Breast epithelium (tissue), 4 donors: ENCODE measurements at regions not wholly inside any gene's neighbourhood (a gene's known extent, or its start where the extent isn't known, plus 50 kb on each side); places are given as distances from the start of the nearest gene placed in this dataset.

ENCODE experiments used
- DNase-seq, 2 donors: peaks; one replicate each; pipeline ENCODE4 v3.0.0-alpha.2; 2019; ENCODE audit warnings: low spot score in 2 of 2
- H3K27ac ChIP-seq, 2 donors: fragments of 200-600 bp; sonication (generic) in 1 of 2; one replicate each; pipeline ENCODE4 v1.5.1; 2016 to 2019; ENCODE audit warnings: mild to moderate bottlenecking in 1 of 2
- H3K27me3 ChIP-seq, 2 donors: fragments of 200-600 bp; sonication (generic) in 1 of 2; one replicate each; pipeline versions ENCODE4 v1.5.1 to v1.6.0; 2017 to 2019; ENCODE audit warnings: control low read depth in 1 of 2, mild to moderate bottlenecking in 1 of 2
- H3K36me3 ChIP-seq: fragments of 200-600 bp; one replicate; pipeline ENCODE4 v1.5.1; 2019
- H3K4me1 ChIP-seq, 2 donors: fragments of 200-600 bp; sonication (generic); one replicate each; pipeline ENCODE4 v1.5.1; 2016 to 2019; ENCODE audit warnings: control low read depth in 1 of 2
- H3K4me3 ChIP-seq, 3 donors: fragments of 200-600 bp; sonication (generic); 1 replicate in 2 of 3; 2 replicates in 1 of 3; pipeline ENCODE4 v1.5.1; 2016 to 2019; ENCODE audit warnings: mild to moderate bottlenecking in 3 of 3, moderate library complexity in 2 of 3
- H3K9me3 ChIP-seq, 2 donors: fragments of 200-600 bp; sonication (generic) in 1 of 2; one replicate each; pipeline ENCODE4 v1.5.1; 2016 to 2019; ENCODE audit warnings: control low read depth in 1 of 2
- POLR2A ChIP-seq: fragments of 450-650 bp; IDR thresholded peaks from one replicate; pipeline ENCODE4 v1.6.1; 2016; ENCODE audit warnings: antibody characterized with exemption, mild to moderate bottlenecking, moderate library complexity
- POLR2AphosphoS5 ChIP-seq, 3 donors: sonication (generic); formaldehyde crosslinking; IDR thresholded peaks; one replicate each; pipeline ENCODE4 v1.6.1; 2017; ENCODE audit warnings: antibody characterized with exemption in 3 of 3
- intact Hi-C: fragments of 100-400 bp; cut with DNase I; formaldehyde crosslinking; loops from one replicate; pipeline ENCODE4 v1.15.1; 2023; ENCODE audit warnings: low total_unique reads
- TF ChIP-seq, protein P1 (sequence below), 3 donors: fragments of 450-650 bp; IDR thresholded peaks; one replicate each; pipeline ENCODE4 v1.5.1; 2016 to 2017; ENCODE audit warnings: antibody characterized with exemption in 3 of 3, mild to moderate bottlenecking in 3 of 3, moderate library complexity in 3 of 3

- Histone ChIP-seq H3K27ac (no peak overlapping the region), H3K4me1 (no peaks in the 10 kb centered on the region), H3K9me3 (no peaks in the 10 kb centered on the region), H3K36me3 (no peaks in the 10 kb centered on the region), H3K4me3 (no peak overlapping the region), H3K27me3 (no peaks in the 10 kb centered on the region)
- intact Hi-C loops: no loop called here
- DNase-seq: no peak
- TF ChIP-seq POLR2A (no peak), POLR2AphosphoS5 (IDR thresholded peaks at IDR 0.05) (no peak)
- TF ChIP-seq, protein P1, sequence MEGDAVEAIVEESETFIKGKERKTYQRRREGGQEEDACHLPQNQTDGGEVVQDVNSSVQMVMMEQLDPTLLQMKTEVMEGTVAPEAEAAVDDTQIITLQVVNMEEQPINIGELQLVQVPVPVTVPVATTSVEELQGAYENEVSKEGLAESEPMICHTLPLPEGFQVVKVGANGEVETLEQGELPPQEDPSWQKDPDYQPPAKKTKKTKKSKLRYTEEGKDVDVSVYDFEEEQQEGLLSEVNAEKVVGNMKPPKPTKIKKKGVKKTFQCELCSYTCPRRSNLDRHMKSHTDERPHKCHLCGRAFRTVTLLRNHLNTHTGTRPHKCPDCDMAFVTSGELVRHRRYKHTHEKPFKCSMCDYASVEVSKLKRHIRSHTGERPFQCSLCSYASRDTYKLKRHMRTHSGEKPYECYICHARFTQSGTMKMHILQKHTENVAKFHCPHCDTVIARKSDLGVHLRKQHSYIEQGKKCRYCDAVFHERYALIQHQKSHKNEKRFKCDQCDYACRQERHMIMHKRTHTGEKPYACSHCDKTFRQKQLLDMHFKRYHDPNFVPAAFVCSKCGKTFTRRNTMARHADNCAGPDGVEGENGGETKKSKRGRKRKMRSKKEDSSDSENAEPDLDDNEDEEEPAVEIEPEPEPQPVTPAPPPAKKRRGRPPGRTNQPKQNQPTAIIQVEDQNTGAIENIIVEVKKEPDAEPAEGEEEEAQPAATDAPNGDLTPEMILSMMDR (IDR thresholded peaks at IDR 0.05): no peak
Observed at GRCh38 chr6:84862843-84863242, 98.4 kb upstream of the TBX18 start.

- Histone ChIP-seq H3K27ac (no peak overlapping the region), H3K4me3 (no peak overlapping the region), H3K27me3 (no peaks in the 10 kb centered on the region), H3K9me3 (no peaks in the 10 kb centered on the region), H3K4me1 (no peaks in the 10 kb centered on the region), H3K36me3 (no peaks in the 10 kb centered on the region)
- intact Hi-C loops: no loop called here
- DNase-seq: no peak
- TF ChIP-seq, protein P1 (IDR thresholded peaks at IDR 0.05): no peak
- TF ChIP-seq POLR2AphosphoS5 (IDR thresholded peaks at IDR 0.05) (no peak), POLR2A (no peak)
Observed at GRCh38 chr6:84860920-84861319, 96.5 kb upstream of the TBX18 start.

GRCh38 chr6:84860509-84860908 lies 96.1 kb upstream of the TBX18 start:
- Histone ChIP-seq H3K36me3 (no peaks in the 10 kb centered on the region), H3K4me1 (no peaks in the 10 kb centered on the region), H3K4me3 (no peak overlapping the region), H3K27ac (no peak overlapping the region), H3K9me3 (no peaks in the 10 kb centered on the region), H3K27me3 (no peaks in the 10 kb centered on the region)
- no peak for DNase-seq
- TF ChIP-seq POLR2A (no peak), POLR2AphosphoS5 (IDR thresholded peaks at IDR 0.05) (no peak)
- TF ChIP-seq, protein P1 (IDR thresholded peaks at IDR 0.05): no peak
- intact Hi-C loops: no loop called here

- Histone ChIP-seq H3K4me1 (no peaks in the 10 kb centered on the region), H3K36me3 (no peaks in the 10 kb centered on the region), H3K27me3 (no peaks in the 10 kb centered on the region), H3K4me3 (no peak overlapping the region), H3K9me3 (no peaks in the 10 kb centered on the region), H3K27ac (no peak overlapping the region)
- no peak for DNase-seq
- intact Hi-C loops: no loop called here
- TF ChIP-seq POLR2AphosphoS5 (IDR thresholded peaks at IDR 0.05): no peak
- no peak for TF ChIP-seq POLR2A
- TF ChIP-seq, protein P1 (IDR thresholded peaks at IDR 0.05): no peak
Observed at GRCh38 chr6:84854811-84855400, 90.5 kb upstream of the TBX18 start.

GRCh38 chr6:84853901-84854300 lies 89.5 kb upstream of the TBX18 start:
- H3K36me3 ChIP-seq: no peaks in the 10 kb centered on the region
- DNase-seq: no peak
- no peaks in the 10 kb centered on the region for H3K9me3 ChIP-seq
- TF ChIP-seq, protein P1 (IDR thresholded peaks at IDR 0.05): no peak
- TF ChIP-seq POLR2AphosphoS5 (IDR thresholded peaks at IDR 0.05): no peak
- no peak for TF ChIP-seq POLR2A
- H3K27me3 ChIP-seq: no peaks in the 10 kb centered on the region
- intact Hi-C loops: no loop called here
- H3K4me1 ChIP-seq: no peaks in the 10 kb centered on the region
- H3K4me3 ChIP-seq: no peak overlapping the region
- H3K27ac ChIP-seq: no peak overlapping the region
